ENCODE measurements at regions not wholly inside any gene's neighbourhood (a gene's known extent, or its start where the extent isn't known, plus 50 kb on each side); places are given as distances from the start of the nearest gene placed in this dataset.

DNA sequence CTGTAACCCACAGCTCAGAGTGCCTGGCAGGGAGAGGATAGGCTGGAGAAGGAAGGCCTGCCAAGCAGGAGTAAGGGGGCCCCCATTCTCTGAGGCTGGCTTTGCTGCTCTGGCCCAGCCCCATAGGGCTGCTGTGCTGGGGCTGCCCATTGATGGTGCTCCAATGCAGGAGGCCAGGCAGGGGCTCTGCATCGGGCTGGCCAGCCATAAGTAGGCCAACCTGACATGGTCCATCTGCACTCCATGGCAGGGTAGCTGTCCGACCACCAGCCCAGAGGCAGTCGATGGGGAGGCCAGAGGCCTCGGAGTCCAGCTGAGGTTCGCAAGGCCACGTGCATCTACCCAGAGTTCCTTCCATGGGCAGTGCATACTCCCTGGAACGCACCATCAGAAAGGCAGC lies 75.0 kb upstream of the PITX1 start:
- no peak overlapping the region for H3K4me3 ChIP-seq
- peaks cover 3% of the 10 kb centered on the region; the same call in 1 of the 2 replicates for H3K27me3 ChIP-seq (replicated peaks)
- no peaks in the 10 kb centered on the region for H3K4me1 ChIP-seq (replicated peaks)
- H3K9me3 ChIP-seq (replicated peaks) = no peaks in the 10 kb centered on the region
- no peaks in the 10 kb centered on the region for H3K36me3 ChIP-seq
- DNase-seq (ENCODE audit: low read depth in 1 of 2, low spot score in 2 of 2) = no peak
- no peak overlapping the region for H3K27ac ChIP-seq

DNA sequence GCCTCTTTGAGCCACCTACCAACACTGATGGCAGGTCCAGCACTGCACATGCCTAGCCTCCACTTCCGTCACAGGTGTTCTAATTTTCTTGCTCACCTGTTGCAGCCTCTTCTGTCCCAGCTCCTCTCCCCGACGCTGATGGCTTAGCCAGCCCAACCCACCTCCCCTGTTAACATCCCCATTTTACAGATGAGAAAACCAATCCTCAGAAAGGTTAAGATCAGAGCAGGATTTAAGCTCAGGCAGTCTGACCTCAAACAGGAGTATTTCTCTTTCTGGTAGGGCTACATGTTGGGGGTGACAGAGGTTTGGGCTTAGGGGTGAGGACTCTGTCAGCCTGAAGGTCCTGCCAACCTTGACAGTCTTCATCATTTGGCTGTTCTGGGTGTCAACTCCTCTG lies 74.5 kb upstream of the PITX1 start:
- Histone ChIP-seq H3K27ac (no peak overlapping the region), H3K27me3 (replicated peaks) (peaks cover 3% of the 10 kb centered on the region; the same call in 1 of the 2 replicates)

DNA sequence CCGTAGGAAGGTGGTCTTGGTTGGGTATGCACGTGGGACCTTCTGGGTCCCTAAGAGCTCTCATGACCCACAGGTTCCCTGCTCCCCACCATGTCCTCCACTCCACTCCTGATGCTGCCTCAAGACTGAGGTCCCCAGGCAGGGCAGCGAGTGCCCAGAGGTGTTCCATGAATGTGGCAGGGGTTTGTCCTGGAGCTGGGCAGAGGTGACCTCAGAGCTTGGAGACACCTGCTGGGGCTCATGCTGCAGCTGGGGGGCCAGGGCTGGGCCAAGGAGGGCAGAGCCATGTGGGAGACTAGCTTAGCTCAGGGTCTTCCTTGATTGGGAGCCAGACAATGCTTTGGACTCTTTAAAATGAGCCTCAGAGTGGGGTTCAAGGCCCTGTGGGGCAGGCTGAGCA lies 74.0 kb upstream of the PITX1 start:
- no peaks in the 10 kb centered on the region for H3K36me3 ChIP-seq
- peaks cover 3% of the 10 kb centered on the region; the same call in 1 of the 2 replicates for H3K27me3 ChIP-seq (replicated peaks)
- no peaks in the 10 kb centered on the region for H3K4me1 ChIP-seq (replicated peaks)
- no peak overlapping the region for H3K27ac ChIP-seq
- no peak overlapping the region for H3K4me3 ChIP-seq
- no peak for DNase-seq (ENCODE audit: low read depth in 1 of 2, low spot score in 2 of 2)
- H3K9me3 ChIP-seq (replicated peaks) = no peaks in the 10 kb centered on the region

More for the DNA sequence above, 74.5 kb upstream of the PITX1 start:
- Histone ChIP-seq H3K4me1 (replicated peaks) (no peaks in the 10 kb centered on the region), H3K4me3 (no peak overlapping the region), H3K9me3 (replicated peaks) (no peaks in the 10 kb centered on the region), H3K36me3 (no peaks in the 10 kb centered on the region)
- no peak for DNase-seq (ENCODE audit: low read depth in 1 of 2, low spot score in 2 of 2)

DNA sequence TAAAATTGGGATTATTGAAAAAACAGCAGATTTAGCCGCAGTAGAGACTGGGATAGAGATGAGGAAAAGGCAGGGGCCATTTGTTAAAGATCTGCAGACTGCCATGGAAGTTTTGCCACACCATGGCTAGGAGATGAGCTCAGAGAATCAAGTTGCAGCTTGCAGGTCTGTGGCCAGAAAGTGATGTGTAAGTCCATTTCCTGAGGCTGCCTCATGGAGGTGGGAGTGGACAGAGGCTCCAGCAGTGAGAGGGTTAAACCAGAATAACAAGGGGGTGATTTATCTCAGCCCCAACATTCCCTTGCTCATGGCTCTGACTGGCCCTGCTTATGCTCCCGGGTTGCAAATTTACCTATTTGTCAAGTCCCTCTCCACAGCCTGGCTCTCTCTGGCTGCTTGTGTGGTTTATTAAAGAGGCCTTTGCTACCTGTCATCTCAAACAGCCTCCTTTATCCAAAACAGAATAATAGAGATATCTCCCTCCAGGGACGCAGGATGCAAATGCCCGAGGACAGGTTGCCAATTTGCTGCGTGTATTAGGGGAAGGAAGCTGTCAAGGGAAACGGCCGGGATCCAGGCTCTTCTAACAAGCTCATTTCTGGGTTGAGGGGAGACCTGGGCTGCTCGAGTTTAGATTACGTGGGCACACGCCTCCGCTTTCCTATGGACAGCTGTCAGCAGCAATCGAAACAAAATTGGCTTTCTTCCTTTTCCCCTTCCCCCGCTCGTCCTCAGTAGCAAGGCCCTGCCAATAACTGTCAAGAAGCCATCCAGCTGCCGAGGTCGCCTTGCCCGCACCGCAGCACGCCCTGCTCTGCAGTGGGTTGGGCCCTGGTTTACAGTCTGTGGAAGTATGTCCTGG lies 72.8 kb upstream of the PITX1 start:
- Histone ChIP-seq H3K27ac (no peak overlapping the region), H3K4me3 (no peak overlapping the region), H3K9me3 (replicated peaks) (no peaks in the 10 kb centered on the region), H3K36me3 (no peaks in the 10 kb centered on the region), H3K4me1 (replicated peaks) (no peaks in the 10 kb centered on the region), H3K27me3 (replicated peaks) (no peaks in the 10 kb centered on the region)
- no peak for DNase-seq (ENCODE audit: low read depth in 1 of 2, low spot score in 2 of 2)

DNA sequence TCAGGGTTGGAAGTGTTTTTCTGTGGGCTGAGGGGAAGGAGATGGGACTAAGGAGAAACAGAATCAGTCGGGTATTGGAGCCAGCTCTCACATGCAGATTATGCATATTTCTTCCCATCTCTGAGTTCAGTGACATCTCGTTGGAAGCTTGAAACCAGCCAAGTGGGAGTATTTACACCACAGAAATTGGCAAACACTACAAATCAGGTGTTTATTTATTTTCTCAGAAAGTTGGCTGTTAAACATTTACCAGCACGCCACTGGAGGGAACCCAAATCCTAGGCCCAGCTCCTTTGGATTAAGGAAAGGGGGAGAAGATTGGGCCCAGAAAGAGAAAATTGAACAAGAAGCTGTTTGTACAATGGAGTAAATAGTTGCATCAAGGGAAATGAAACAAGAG lies 72.1 kb upstream of the PITX1 start:
- no peak overlapping the region for H3K4me3 ChIP-seq
- DNase-seq (ENCODE audit: low read depth in 1 of 2, low spot score in 2 of 2) = no peak
- no peaks in the 10 kb centered on the region for H3K36me3 ChIP-seq
- H3K27me3 ChIP-seq (replicated peaks) = no peaks in the 10 kb centered on the region
- H3K9me3 ChIP-seq (replicated peaks) = no peaks in the 10 kb centered on the region
- no peak overlapping the region for H3K27ac ChIP-seq
- H3K4me1 ChIP-seq (replicated peaks) = no peaks in the 10 kb centered on the region

DNA sequence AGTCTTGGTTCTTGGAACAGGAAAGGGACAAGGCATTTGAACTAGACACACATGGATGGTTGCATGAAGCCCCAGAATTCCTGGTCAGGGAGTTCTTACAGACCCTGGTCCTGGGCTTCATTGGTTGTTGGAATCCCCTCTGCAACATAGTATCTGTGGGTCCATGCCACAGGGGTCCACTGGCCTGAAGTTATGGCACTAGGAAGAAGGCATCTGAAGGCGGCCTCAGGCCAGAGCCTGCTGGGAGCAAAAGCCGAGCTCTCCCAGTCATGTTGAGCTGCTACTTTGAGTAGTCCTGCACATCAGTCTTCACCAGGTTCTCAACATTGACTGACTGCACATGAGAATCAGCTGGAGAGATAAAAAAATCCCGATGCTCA lies 71.1 kb upstream of the PITX1 start:
- Histone ChIP-seq H3K4me3 (no peak overlapping the region), H3K4me1 (replicated peaks) (no peaks in the 10 kb centered on the region), H3K36me3 (no peaks in the 10 kb centered on the region), H3K27ac (no peak overlapping the region), H3K9me3 (replicated peaks) (no peaks in the 10 kb centered on the region), H3K27me3 (replicated peaks) (no peaks in the 10 kb centered on the region)
- no peak for DNase-seq (ENCODE audit: low read depth in 1 of 2, low spot score in 2 of 2)

DNA sequence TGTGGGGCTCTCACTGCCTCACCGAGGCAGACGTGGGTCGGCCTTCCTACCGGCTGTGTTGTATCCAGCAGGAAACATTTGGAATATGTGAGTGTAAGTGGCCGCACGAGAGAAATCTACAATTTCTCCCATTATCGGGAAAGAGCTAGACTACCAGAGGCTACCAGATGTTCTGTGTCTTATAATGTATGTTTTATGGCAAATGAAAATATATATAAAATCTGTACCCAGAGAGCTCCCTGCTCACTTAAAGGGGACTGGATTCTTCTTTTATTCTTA lies 69.5 kb upstream of the PITX1 start:
- no peaks in the 10 kb centered on the region for H3K4me1 ChIP-seq (replicated peaks)
- no peak for DNase-seq (ENCODE audit: low read depth in 1 of 2, low spot score in 2 of 2)
- H3K27me3 ChIP-seq (replicated peaks) = peaks cover 6% of the 10 kb centered on the region
- no peak overlapping the region for H3K4me3 ChIP-seq
- H3K36me3 ChIP-seq = no peaks in the 10 kb centered on the region
- H3K9me3 ChIP-seq (replicated peaks) = no peaks in the 10 kb centered on the region
- no peak overlapping the region for H3K27ac ChIP-seq

DNA sequence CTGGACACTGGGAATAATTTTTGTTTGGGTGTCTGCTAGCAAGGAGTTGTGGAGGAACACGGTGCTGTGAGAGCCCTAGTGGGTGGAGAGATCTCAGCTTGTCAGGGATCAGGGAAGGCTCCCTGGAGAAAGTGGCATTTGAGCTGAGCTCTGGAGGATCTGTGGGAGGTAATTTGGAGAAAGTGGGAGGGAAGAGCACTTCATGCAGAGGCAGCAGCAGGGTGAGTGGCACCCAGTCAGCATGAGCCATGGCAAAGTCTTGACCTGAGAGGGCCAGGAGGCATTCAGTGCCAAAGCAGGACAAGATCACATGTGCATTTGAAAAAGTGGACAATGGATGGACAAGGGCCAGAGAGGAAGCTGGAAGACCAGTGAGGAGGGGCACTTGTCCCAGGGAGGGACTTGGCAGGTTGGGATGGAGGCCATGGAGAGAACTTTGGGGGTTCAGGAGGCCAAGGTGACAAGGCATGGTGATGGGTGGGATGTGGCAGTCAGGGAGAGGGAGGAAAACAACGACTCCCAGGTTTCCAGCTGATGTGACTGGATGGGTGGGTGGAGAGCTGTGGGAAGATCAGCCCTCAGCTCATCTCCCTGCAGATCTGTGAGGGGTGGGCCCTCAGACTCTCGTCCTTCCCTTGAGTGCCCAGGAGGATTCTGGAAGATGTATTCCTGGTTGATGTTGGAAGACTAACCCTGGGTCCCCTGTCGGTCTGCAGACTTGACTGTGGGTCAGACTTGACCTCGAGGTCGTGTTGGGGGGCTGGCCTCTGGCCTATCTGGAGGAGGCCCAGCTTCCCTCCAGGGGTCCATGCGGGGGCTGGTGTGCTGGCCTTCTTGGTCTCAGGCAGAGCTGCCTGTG lies 68.9 kb upstream of the PITX1 start:
- no peak overlapping the region for H3K27ac ChIP-seq
- DNase-seq (ENCODE audit: low read depth in 1 of 2, low spot score in 2 of 2) = no peak
- H3K36me3 ChIP-seq = no peaks in the 10 kb centered on the region
- H3K4me3 ChIP-seq = no peak overlapping the region
- no peaks in the 10 kb centered on the region for H3K4me1 ChIP-seq (replicated peaks)
- H3K27me3 ChIP-seq (replicated peaks) = peaks cover 11% of the 10 kb centered on the region
- no peaks in the 10 kb centered on the region for H3K9me3 ChIP-seq (replicated peaks)

DNA sequence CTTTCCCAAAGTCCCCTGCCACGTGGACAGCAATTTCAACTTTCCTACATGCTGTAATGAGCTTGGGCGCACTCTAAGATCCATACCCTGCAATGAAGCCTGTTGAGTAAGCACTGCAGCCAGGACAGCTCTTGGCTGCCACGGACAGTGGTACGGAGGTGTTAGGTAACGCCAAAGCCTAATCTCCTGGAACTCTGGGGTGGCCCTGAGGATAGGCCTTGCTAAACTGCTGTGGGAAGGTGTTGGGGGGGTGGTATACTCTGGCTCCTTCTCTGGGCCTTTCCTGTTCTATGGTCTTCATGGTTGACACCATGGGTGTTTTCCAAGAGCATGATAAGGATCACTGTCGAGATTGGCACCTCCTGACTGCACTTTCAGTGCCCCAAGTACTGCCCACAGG lies 66.4 kb upstream of the PITX1 start:
- Histone ChIP-seq H3K36me3 (no peaks in the 10 kb centered on the region), H3K4me1 (replicated peaks) (no peaks in the 10 kb centered on the region), H3K27ac (no peak overlapping the region), H3K4me3 (no peak overlapping the region), H3K9me3 (replicated peaks) (no peaks in the 10 kb centered on the region; the same call in 1 of the 2 replicates), H3K27me3 (replicated peaks) (peaks cover 17% of the 10 kb centered on the region)
- DNase-seq (ENCODE audit: low read depth in 1 of 2, low spot score in 2 of 2) = no peak

DNA sequence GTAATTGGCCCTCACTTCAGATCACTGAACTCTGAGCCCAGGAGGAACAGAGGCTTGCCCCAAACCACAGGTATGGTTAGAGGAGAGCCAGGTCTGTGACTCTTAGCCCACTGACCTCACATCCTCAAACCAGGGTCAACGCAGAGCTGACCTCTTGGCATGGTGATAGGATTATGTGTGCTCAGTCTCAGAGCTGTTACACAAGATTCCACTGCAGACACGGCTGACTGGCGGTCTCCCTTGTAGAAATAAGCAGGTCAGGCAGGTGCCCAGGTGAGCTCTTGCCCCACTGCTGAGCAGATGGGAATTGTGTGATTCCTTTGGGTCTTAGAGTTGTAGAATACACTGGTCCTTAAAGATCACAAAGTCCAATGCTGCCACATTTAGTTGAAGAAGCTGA lies 66.0 kb upstream of the PITX1 start:
- Histone ChIP-seq H3K4me3 (no peak overlapping the region), H3K36me3 (no peaks in the 10 kb centered on the region), H3K27me3 (replicated peaks) (peaks cover 17% of the 10 kb centered on the region), H3K4me1 (replicated peaks) (no peaks in the 10 kb centered on the region), H3K27ac (no peak overlapping the region), H3K9me3 (replicated peaks) (no peaks in the 10 kb centered on the region; the same call in 1 of the 2 replicates)
- no peak for DNase-seq (ENCODE audit: low read depth in 1 of 2, low spot score in 2 of 2)

DNA sequence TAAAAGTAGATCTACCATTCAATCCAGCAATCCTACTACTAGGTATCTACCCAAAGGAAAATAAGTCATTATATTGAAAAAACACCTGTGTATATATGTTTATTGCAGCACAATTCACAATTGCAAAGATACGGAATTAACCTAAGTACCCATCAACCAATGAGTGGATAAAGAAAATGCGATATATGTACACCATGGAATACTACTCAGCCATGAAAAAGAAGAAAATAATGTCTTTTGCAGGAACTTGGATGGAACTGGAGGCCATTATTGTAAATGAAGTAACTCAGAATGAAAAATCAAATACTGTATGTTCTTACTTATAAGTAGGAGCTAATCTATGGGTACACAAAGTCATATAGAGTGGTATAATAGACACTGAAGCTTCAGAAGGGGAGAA lies 63.4 kb upstream of the PITX1 start:
- peaks cover 17% of the 10 kb centered on the region for H3K27me3 ChIP-seq (replicated peaks)

DNA sequence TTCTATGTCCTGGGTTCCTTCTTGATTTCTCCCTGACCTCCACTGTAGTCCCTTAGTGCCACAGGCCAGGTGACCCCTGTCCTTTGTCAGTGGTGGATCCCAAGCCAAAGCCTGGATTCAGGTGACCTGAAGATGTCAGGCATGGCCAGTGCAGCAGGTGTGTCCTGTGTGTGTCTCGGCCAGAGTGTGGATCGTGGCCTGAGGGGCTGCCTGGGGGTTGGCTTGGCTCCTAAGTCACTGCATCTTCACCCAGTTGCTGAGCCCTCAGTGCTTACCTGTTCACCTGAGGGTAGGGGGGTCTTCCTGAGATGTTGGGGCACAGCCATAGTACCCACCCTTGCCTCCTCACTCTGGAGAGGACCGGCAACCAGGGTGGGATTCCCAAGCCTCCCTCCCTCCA lies 61.8 kb upstream of the PITX1 start:
- no peak for DNase-seq (ENCODE audit: low read depth in 1 of 2, low spot score in 2 of 2)
- H3K27ac ChIP-seq = no peak overlapping the region
- H3K9me3 ChIP-seq (replicated peaks) = no peaks in the 10 kb centered on the region; the same call in 1 of the 2 replicates
- H3K36me3 ChIP-seq = no peaks in the 10 kb centered on the region
- peaks cover 17% of the 10 kb centered on the region for H3K27me3 ChIP-seq (replicated peaks)
- H3K4me3 ChIP-seq = no peak overlapping the region
- H3K4me1 ChIP-seq (replicated peaks) = no peaks in the 10 kb centered on the region

More for the DNA sequence above, 63.4 kb upstream of the PITX1 start:
- Histone ChIP-seq H3K4me3 (no peak overlapping the region), H3K27ac (no peak overlapping the region), H3K4me1 (replicated peaks) (no peaks in the 10 kb centered on the region), H3K9me3 (replicated peaks) (no peaks in the 10 kb centered on the region; the same call in 1 of the 2 replicates), H3K36me3 (no peaks in the 10 kb centered on the region)
- no peak for DNase-seq (ENCODE audit: low read depth in 1 of 2, low spot score in 2 of 2)

DNA sequence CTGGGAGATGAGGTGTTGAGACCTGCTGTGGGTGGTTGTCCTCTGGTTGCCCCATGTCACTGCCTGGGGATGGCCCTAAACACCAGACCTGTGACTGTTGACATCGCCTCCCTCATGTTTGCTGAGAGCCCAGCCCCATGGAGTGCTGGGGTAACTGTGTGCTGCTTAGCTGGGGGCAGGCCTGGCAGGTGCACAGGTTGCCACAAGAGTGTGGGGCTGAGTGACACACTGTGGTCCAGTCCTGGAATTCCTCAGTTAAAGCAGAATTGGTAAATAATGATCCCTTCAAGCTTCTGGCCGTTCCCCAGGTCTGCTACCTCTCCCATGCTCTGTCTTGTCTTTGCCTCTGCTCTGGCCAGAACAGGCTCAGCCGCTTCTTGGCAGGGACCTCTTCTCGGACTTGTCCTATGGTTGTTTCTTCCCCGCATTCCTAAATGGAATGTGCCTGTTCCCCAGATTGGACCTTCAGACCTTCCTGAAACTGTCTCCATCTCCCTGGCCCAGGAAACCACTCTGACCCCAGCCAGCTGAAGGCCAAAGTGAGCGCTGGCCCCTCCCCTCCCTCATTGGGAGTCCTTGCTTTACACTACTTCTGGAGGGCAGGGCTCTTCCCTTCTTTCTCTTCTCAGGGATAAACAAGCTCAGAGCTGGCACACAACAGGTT lies 61.2 kb upstream of the PITX1 start:
- H3K36me3 ChIP-seq = no peaks in the 10 kb centered on the region
- DNase-seq (ENCODE audit: low read depth in 1 of 2, low spot score in 2 of 2) = no peak
- no peak overlapping the region for H3K27ac ChIP-seq
- no peak overlapping the region for H3K4me3 ChIP-seq
- H3K27me3 ChIP-seq (replicated peaks) = peaks cover 17% of the 10 kb centered on the region
- H3K9me3 ChIP-seq (replicated peaks) = no peaks in the 10 kb centered on the region; the same call in 1 of the 2 replicates
- no peaks in the 10 kb centered on the region for H3K4me1 ChIP-seq (replicated peaks)

Measured in SJSA1 (cell line).